Astrocyte of the spinal cord (primary cell): ENCODE measurements at regions not wholly inside any gene's neighbourhood (a gene's known extent, or its start where the extent isn't known, plus 50 kb on each side); places are given as distances from the start of the nearest gene placed in this dataset.
A peak's percentile ranks its signal among the peaks of the same experiment; 100 is the strongest.

Experiments
- DNase-seq: peaks from one replicate; pipeline ENCODE4 v3.0.0; 2011; ENCODE audit warnings: low read depth, low spot score
- H3K4me3 ChIP-seq: 2 replicates; pipeline ENCODE4 v1.5.1; 2011; ENCODE audit warnings: low read depth, mild to moderate bottlenecking, low read length, moderate library complexity
- CTCF ChIP-seq: IDR thresholded peaks from 2 replicates; pipeline ENCODE4 v1.5.1; 2012; ENCODE audit warnings: low read depth, mild to moderate bottlenecking, low read length, inconsistent platforms
- in situ Hi-C: cut with HindIII; loops from 2 replicates; pipeline ENCODE4 v1.10.0; 2017; ENCODE audit warnings: low sequenced_read_pairs

GRCh38 chr3:17908399-17909191 is 166.2 kb upstream of the TBC1D5 start:
- in situ Hi-C loops: no loop called here
- TF ChIP-seq CTCF: no peak
- H3K4me3 ChIP-seq: no peak overlapping the region

GRCh38 chr3:17905996-17906395 is 163.6 kb upstream of the TBC1D5 start:
- TF ChIP-seq CTCF: no peak
- in situ Hi-C loops: no loop called here
- H3K4me3 ChIP-seq: no peak overlapping the region
- peak; percentile 10 for DNase-seq

More at GRCh38 chr3:17908399-17909191, 166.2 kb upstream of the TBC1D5 start:
- DNase-seq: no peak

- DNase-seq: no peak
- TF ChIP-seq CTCF: no peak
- in situ Hi-C loops: no loop called here
- H3K4me3 ChIP-seq: no peak overlapping the region
Observed at GRCh38 chr3:17901893-17902292, 159.5 kb upstream of the TBC1D5 start.

- in situ Hi-C loops: no loop called here
- peak; percentile 76 for DNase-seq
- peak; percentile 69 for TF ChIP-seq CTCF
Observed at GRCh38 chr3:17894434-17895060, 152.1 kb upstream of the TBC1D5 start.

GRCh38 chr3:17891139-17891856 is 148.9 kb upstream of the TBC1D5 start:
- in situ Hi-C loops: no loop called here
- peak; percentile 17 for DNase-seq
- no peak for TF ChIP-seq CTCF
- no peak overlapping the region for H3K4me3 ChIP-seq

More at GRCh38 chr3:17894434-17895060, 152.1 kb upstream of the TBC1D5 start:
- H3K4me3 ChIP-seq: no peak overlapping the region

DNA sequence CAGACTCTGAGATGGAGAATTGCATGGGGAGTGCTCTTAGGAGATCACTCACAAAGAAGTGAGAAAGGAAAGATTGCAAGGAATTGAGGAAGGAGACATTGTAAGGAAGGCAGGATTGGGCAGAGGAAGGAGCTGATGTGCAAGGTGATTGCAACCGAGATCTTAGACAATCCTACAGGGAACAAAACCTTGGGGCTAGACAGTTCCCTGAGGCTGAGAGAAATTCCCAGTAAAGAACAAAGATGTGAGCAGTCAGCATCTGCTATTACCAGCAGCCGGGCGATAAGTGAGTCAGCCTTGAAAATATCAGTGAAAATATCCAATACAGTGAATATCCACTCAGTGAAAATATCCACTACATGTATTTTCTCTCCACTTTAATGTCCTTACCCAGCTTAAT is 143.6 kb upstream of the TBC1D5 start:
- TF ChIP-seq CTCF: no peak
- DNase-seq: no peak
- in situ Hi-C loops: no loop called here
- H3K4me3 ChIP-seq: no peak overlapping the region
